ENCODE measurements at regions not wholly inside any gene's neighbourhood (a gene's known extent, or its start where the extent isn't known, plus 50 kb on each side); places are given as distances from the start of the nearest gene placed in this dataset.
A peak's percentile ranks its signal among the peaks of the same experiment; 100 is the strongest.
"Not testable (repeated sequence)": the region's sequence is repeated elsewhere in the genome, so short reads cannot be mapped to it uniquely, and the experiment has no call there.

GRCh38 chr6:9044426-9044825 lies 609.1 kb upstream of the SLC35B3 start:
- DNase-seq: no peak

GRCh38 chr6:9040718-9041117 lies 605.4 kb upstream of the SLC35B3 start:
- no peak for DNase-seq

DNA sequence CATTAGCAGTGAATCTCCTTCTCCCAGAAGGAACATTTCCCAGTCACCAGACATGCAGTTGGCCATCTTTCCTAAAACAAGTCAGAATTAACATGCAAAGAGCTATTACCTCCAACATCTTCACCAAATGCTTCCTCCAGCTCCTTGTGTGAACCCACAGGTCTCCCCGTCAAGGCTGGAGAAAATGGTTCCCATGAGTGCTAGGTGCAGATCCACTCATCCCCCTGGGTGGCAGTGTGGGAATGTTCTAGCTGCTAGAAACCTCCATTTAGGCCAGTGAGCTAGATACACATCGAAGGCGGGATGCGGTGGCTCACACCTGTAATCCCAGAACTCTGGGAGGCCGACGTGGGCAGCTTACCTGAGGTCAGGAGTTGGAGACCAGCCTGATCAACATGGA lies 603.9 kb upstream of the SLC35B3 start:
- no peak for DNase-seq

- DNase-seq: no peak
Observed at GRCh38 chr6:9028086-9028485, 592.7 kb upstream of the SLC35B3 start.

GRCh38 chr6:9025796-9026394 lies 590.5 kb upstream of the SLC35B3 start:
- no peak for DNase-seq

- DNase-seq: no peak
Observed at GRCh38 chr6:9025228-9025627, 589.9 kb upstream of the SLC35B3 start.

GRCh38 chr6:9024246-9024645 lies 588.9 kb upstream of the SLC35B3 start:
- DNase-seq: not testable (repeated sequence)

DNA sequence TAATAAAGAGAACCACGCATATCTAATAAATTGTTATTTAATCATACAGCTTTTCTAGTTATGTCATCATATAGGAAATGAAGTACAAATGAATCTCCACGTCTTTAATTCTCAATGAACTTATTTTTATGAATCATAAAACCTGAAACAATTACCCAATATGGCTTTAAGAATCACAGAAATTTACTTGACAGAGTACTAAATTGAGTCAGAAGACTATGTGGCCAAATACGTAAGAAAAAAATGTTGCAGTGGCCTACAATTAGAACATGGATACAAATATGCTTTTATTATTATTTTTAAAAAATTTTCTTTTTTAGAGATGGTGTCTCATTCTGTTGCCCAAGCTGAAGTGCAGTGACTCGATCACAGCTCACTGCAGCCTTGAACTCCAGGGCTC lies 584.7 kb upstream of the SLC35B3 start:
- DNase-seq: no peak

- DNase-seq: no peak
Observed at GRCh38 chr6:9009931-9010330, 574.6 kb upstream of the SLC35B3 start.

GRCh38 chr6:9007027-9007426 lies 571.7 kb upstream of the SLC35B3 start:
- no peak for DNase-seq

- no peak for DNase-seq
Observed at GRCh38 chr6:9002833-9003232, 567.5 kb upstream of the SLC35B3 start.

DNA sequence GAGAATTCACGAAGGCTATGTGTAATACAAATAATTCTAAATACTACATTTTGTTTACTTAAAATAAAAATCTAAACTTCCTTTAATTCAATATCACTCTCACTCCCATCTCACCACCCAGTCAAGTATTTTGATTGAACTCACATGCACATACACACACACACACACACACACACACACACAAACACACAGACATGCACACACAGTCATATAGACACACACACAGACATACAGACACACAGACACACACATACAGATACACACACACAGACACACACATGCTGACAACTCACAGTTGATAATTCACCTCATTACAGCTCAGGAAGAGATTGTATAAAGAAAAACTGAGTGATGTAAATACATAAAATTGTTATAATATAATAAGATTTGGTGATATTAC lies 559.8 kb upstream of the SLC35B3 start:
- no peak for DNase-seq

- DNase-seq: no peak
Observed at GRCh38 chr6:8993111-8993510, 557.8 kb upstream of the SLC35B3 start.

- no peak for DNase-seq
Observed at GRCh38 chr6:8991844-8992243, 556.5 kb upstream of the SLC35B3 start.

- no peak for DNase-seq
Observed at GRCh38 chr6:8990075-8990474, 554.7 kb upstream of the SLC35B3 start.

- peak; percentile 14 for DNase-seq
Observed at GRCh38 chr6:8983202-8983688, 547.9 kb upstream of the SLC35B3 start.

DNA sequence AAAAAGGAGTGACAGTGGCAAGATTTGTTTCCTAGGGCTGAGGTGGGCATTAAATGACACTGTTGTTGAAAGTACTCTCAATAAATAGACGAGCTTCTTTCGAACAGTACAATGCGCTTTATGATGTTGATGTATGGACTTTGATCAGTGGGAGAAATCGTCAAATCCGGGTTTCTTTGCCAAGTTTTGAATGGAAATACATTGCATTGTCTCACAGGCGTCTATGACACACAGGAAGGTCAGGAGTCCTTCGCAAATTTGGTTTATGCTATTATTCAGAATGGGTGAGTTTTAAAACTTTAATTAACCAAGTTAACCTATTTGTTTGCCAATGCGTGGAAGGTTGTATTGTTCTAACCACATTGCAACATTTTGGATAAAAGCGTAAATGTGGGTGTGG lies 547.3 kb upstream of the SLC35B3 start:
- DNase-seq: no peak

- DNase-seq: no peak
Observed at GRCh38 chr6:8973395-8973794, 538.0 kb upstream of the SLC35B3 start.

- no peak for DNase-seq
Observed at GRCh38 chr6:8969747-8970146, 534.4 kb upstream of the SLC35B3 start.

DNA sequence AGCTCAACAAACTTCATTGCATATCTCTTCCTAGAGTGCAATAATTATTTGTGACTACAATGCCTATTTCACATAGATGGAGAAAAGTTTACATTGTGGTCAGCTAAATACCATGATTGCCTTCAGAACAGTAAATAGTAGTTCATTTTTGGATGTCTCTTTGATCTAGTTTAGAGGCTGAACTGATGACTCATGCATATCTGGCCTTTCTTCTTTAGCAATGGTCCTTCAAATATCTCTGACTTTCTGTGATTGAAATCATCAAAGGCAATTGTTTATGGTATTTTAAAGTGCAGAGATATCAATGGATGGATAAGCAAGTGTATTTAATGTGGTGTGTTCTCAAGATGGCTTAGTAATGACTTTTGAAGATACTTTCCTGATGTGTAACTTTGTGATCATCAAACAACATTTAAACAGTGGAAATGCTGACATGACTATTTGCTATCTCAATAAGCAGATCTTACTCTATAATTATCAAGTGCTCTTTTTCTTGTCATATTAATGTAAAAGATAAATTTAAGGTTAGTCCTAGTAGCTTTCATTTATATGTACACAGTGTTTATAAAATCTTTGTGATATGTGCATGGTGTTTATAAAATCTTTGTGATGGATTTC lies 523.7 kb upstream of the SLC35B3 start:
- DNase-seq: no peak

DNA sequence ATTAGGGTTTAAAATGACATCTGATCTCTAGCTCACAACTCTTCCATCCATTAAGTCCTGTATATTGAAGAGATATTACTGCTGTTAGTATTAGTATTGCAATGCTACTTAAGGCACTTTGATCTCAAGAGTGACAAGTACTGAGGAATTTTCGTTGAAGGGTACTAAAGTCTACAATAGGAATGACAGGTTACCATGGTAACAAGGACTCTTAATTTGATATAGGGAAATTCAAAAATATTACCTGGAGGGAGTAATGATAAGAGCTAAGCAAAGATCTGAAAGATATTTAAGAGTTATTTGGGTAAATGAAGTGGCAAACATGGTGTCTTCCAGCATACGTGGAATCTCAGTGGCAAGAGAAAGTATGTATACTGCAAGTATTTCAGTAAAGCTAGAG lies 518.0 kb upstream of the SLC35B3 start:
- no peak for DNase-seq

DNA sequence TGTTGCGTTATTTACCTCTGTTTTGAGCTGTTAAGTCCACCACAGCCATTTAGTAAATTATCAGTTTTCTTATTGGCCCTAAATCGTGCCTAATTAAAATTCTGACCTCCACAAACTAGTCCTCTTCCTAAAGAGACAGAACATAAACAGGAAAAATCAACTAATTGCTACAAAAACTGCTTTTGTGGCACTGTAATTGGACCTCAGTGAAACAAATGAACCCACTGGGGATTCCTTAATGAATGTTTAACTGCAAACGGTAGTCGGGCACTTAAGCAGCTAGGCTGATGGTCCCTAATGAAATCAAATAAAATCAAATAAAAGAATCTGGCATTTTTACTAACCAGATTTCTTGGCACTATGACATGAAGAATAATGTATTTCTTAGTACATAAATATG lies 513.4 kb upstream of the SLC35B3 start:
- DNase-seq: no peak

- DNase-seq: no peak
Observed at GRCh38 chr6:8947900-8948299, 512.6 kb upstream of the SLC35B3 start.

DNA sequence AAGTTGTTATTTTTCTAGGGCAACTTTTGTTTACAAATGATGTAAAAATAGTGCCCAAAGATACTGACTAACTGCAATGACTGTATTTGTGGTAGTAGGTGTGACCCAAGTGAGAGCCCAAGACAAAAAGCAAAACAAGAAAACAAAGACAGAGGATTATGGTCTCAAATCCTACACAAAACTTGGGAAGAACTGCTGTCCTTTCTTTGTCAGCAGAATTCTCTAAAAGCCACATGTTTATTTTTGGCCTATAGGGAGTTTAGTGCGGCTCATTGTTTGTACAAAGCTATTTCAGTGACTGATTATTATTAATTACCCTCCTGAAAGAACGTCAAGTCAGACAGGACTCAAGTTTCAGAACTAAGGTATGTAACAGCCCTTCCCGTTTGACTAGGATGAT lies 509.2 kb upstream of the SLC35B3 start:
- no peak for DNase-seq

GRCh38 chr6:8943073-8943472 lies 507.7 kb upstream of the SLC35B3 start:
- DNase-seq: no peak
